ENCODE measurements at regions not wholly inside any gene's neighbourhood (a gene's known extent, or its start where the extent isn't known, plus 50 kb on each side); places are given as distances from the start of the nearest gene placed in this dataset.

DNA sequence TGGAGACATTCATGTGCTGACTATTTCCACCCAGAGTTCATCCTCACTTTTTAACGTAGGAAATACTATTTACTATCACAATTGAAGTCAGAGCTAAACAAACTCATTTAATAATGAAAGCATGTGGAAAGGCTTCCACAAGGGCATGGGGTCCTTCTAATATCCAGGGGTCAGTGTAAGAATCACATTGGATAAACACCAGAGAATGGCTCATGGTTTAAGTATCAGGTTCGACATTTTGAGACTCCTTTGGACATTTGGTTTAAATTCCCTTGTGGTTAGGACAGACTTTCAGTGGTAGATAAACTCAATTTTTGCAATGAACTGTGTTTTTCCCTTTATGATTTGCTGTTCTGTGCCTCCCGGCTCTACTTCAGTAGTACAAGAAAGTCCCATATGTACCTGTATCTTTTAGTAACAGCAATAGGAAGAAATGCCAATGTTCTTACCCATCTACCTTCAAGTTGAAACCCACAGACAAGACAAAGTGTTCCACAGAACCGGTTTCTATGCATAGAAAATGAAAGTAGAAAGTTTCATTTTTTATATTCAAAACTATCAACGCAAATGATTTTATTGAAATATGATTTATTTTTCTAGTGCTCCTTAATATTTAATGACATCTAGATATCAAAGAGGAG, 589.0 kb upstream of the FAM241A start:
- no peaks in the 10 kb centered on the region for H3K9me1 ChIP-seq (ENCODE audit: control insufficient read depth, insufficient read depth, low read length)
- ATAC-seq: no peak
- DNase-seq (ENCODE audit: extremely low read depth in 1 of 4, low spot score in 3 of 4): no peak
- no peak overlapping the region for H3K27ac ChIP-seq (ENCODE audit: extremely low read depth, low read depth, low read length)
- in situ Hi-C loops (cut with MboI) (no loop called here), intact Hi-C loops (cut with micrococcal nuclease) (no loop called here)
- no peaks in the 10 kb centered on the region for H3K4me1 ChIP-seq (replicated peaks in 1 of 2; ENCODE audit: control insufficient read depth in 2 of 2, insufficient read depth in 2 of 2, low read length in 2 of 2)
- FAIRE-seq: no peak
- no peak overlapping the region for H3K9ac ChIP-seq (ENCODE audit: insufficient read depth in 1 of 2, low read depth in 2 of 2, low read length in 2 of 2)
- ChIA-PET CTCF (ENCODE audit: low intra/inter-chr PET ratio) (no interaction called here), POLR2A (no interaction called here)
- H3K27me3 ChIP-seq (ENCODE audit: control insufficient read depth in 2 of 2, insufficient read depth in 2 of 2, low read length in 2 of 2): no peaks in the 10 kb centered on the region
- TF ChIP-seq EP300 (IDR thresholded peaks at IDR 0.05; ENCODE audit: low read length): no peak
- TF ChIP-seq, protein P1, sequence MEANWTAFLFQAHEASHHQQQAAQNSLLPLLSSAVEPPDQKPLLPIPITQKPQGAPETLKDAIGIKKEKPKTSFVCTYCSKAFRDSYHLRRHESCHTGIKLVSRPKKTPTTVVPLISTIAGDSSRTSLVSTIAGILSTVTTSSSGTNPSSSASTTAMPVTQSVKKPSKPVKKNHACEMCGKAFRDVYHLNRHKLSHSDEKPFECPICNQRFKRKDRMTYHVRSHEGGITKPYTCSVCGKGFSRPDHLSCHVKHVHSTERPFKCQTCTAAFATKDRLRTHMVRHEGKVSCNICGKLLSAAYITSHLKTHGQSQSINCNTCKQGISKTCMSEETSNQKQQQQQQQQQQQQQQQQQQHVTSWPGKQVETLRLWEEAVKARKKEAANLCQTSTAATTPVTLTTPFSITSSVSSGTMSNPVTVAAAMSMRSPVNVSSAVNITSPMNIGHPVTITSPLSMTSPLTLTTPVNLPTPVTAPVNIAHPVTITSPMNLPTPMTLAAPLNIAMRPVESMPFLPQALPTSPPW (CRISPR knock-in tag; IDR thresholded peaks at IDR 0.05): no peak
- no peak for TF ChIP-seq STAG1 (CRISPR knock-in tag; IDR thresholded peaks at IDR 0.05; ENCODE audit: borderline replicate concordance)
- no peak for TF ChIP-seq FOXK2 (conservative IDR thresholded peaks at IDR 0.05 in 1 of 2, IDR thresholded peaks at IDR 0.05 in 1 of 2; ENCODE audit: low read depth in 2 of 2)
- TF ChIP-seq, protein P2, sequence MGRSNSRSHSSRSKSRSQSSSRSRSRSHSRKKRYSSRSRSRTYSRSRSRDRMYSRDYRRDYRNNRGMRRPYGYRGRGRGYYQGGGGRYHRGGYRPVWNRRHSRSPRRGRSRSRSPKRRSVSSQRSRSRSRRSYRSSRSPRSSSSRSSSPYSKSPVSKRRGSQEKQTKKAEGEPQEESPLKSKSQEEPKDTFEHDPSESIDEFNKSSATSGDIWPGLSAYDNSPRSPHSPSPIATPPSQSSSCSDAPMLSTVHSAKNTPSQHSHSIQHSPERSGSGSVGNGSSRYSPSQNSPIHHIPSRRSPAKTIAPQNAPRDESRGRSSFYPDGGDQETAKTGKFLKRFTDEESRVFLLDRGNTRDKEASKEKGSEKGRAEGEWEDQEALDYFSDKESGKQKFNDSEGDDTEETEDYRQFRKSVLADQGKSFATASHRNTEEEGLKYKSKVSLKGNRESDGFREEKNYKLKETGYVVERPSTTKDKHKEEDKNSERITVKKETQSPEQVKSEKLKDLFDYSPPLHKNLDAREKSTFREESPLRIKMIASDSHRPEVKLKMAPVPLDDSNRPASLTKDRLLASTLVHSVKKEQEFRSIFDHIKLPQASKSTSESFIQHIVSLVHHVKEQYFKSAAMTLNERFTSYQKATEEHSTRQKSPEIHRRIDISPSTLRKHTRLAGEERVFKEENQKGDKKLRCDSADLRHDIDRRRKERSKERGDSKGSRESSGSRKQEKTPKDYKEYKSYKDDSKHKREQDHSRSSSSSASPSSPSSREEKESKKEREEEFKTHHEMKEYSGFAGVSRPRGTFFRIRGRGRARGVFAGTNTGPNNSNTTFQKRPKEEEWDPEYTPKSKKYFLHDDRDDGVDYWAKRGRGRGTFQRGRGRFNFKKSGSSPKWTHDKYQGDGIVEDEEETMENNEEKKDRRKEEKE (IDR thresholded peaks at IDR 0.05; ENCODE audit: borderline replicate concordance in 1 of 2, control insufficient read depth in 1 of 2, low read depth in 2 of 2, low read length in 1 of 2): no peak
- no peak for TF ChIP-seq CREBBP (IDR thresholded peaks at IDR 0.05; ENCODE audit: low read depth, low read length)
- no peak for TF ChIP-seq ETV1 (tag; conservative IDR thresholded peaks at IDR 0.05; ENCODE audit: low read depth)
- 1% methylated on average over 5 of the region's 5 CpGs for WGBS (ENCODE audit: insufficient coverage, low coverage, missing lambda C conversion rate)
- H4K20me1 ChIP-seq (replicated peaks; ENCODE audit: control insufficient read depth, insufficient read depth, low read length): no peaks in the 10 kb centered on the region
- BruUV-seq (replicated peaks): no TSS peak
- no peaks in the 10 kb centered on the region for H3K36me3 ChIP-seq (ENCODE audit: control insufficient read depth, insufficient read depth, low read length)
- no peak overlapping the region for H2AFZ ChIP-seq (ENCODE audit: low read depth, low read length)
- no peaks in the 10 kb centered on the region for H3K9me3 ChIP-seq (replicated peaks; ENCODE audit: control insufficient read depth, insufficient read depth, low read depth, low read length)
- no peak overlapping the region for H3K4me3 ChIP-seq
- no peak overlapping the region for H3K4me2 ChIP-seq (ENCODE audit: insufficient read depth, low read length)
- no peaks in the 10 kb centered on the region for H3K79me2 ChIP-seq (ENCODE audit: control insufficient read depth, insufficient read depth, low read length)
